HL-60 (cell line): ENCODE measurements at regions not wholly inside any gene's neighbourhood (a gene's known extent, or its start where the extent isn't known, plus 50 kb on each side); places are given as distances from the start of the nearest gene placed in this dataset.

Experiments
- DNase-seq, 2 experiments: peaks; one replicate each; pipeline ENCODE4 v3.0.0-alpha.2; 2010 to 2020; ENCODE audit warnings: low read depth in 1 of 2, low spot score in 1 of 2
- H3K27ac ChIP-seq: fragments of 250-450 bp; sonication (Bioruptor Pico); replicated peaks from 2 replicates; pipeline ENCODE4 v1.5.1; 2020; ENCODE audit warnings: mild to moderate bottlenecking, moderate library complexity
- H3K27me3 ChIP-seq: fragments of 250-450 bp; sonication (Bioruptor Pico); 2 replicates; pipeline ENCODE4 v1.5.1; 2021; ENCODE audit warnings: mild to moderate bottlenecking, moderate library complexity; ENCODE audit not compliant: insufficient read depth, poor library complexity, severe bottlenecking
- H3K4me3 ChIP-seq: replicated peaks from 2 replicates; pipeline ENCODE4 v1.5.1; 2011; ENCODE audit warnings: mild to moderate bottlenecking, control low read depth, low read length; ENCODE audit not compliant: insufficient read depth
- GABPA ChIP-seq: IDR thresholded peaks from 2 replicates; pipeline ENCODE4 v1.6.1; 2012; ENCODE audit warnings: low read depth
- POLR2AphosphoS5 ChIP-seq: IDR thresholded peaks from 2 replicates; pipeline ENCODE4 v1.6.1; 2012; ENCODE audit warnings: low read depth
- SPI1 ChIP-seq: IDR thresholded peaks from 2 replicates; pipeline ENCODE4 v1.6.1; 2012; ENCODE audit warnings: low read depth, mild to moderate bottlenecking, borderline replicate concordance
- TF ChIP-seq, protein P1 (sequence below): IDR thresholded peaks from one replicate; pipeline ENCODE4 v1.5.1; 2011; ENCODE audit warnings: low read length, control low read depth, inconsistent platforms; ENCODE audit not compliant: insufficient read depth
- TF ChIP-seq, protein P2 (sequence below): IDR thresholded peaks from 2 replicates; pipeline ENCODE4 v1.6.1; 2012; ENCODE audit warnings: low read depth; ENCODE audit not compliant: insufficient replicate concordance

DNA sequence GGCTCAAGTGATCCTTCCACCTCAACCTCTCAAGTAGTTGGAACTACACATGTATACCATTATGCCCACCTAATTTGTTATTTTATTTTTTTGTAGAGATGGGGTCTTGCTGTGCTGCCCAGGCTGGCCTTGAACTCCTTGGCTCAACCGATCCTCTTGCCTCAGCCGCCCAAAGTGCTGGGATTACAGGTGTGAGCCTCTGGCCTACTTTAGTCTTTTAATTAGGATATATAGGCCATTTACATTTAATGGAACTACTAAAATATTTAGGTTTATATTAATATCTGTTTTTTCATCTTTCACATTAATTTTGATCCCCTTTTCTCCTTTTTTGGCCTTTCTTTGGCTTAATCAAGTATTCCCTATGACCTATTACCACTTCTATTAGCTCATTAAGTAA lies 95.7 kb upstream of the OSR1 start:
- H3K27ac ChIP-seq = no peak overlapping the region
- TF ChIP-seq POLR2AphosphoS5 (no peak), GABPA (no peak), SPI1 (no peak)
- TF ChIP-seq, protein P1, sequence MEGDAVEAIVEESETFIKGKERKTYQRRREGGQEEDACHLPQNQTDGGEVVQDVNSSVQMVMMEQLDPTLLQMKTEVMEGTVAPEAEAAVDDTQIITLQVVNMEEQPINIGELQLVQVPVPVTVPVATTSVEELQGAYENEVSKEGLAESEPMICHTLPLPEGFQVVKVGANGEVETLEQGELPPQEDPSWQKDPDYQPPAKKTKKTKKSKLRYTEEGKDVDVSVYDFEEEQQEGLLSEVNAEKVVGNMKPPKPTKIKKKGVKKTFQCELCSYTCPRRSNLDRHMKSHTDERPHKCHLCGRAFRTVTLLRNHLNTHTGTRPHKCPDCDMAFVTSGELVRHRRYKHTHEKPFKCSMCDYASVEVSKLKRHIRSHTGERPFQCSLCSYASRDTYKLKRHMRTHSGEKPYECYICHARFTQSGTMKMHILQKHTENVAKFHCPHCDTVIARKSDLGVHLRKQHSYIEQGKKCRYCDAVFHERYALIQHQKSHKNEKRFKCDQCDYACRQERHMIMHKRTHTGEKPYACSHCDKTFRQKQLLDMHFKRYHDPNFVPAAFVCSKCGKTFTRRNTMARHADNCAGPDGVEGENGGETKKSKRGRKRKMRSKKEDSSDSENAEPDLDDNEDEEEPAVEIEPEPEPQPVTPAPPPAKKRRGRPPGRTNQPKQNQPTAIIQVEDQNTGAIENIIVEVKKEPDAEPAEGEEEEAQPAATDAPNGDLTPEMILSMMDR = no peak
- TF ChIP-seq, protein P2, sequence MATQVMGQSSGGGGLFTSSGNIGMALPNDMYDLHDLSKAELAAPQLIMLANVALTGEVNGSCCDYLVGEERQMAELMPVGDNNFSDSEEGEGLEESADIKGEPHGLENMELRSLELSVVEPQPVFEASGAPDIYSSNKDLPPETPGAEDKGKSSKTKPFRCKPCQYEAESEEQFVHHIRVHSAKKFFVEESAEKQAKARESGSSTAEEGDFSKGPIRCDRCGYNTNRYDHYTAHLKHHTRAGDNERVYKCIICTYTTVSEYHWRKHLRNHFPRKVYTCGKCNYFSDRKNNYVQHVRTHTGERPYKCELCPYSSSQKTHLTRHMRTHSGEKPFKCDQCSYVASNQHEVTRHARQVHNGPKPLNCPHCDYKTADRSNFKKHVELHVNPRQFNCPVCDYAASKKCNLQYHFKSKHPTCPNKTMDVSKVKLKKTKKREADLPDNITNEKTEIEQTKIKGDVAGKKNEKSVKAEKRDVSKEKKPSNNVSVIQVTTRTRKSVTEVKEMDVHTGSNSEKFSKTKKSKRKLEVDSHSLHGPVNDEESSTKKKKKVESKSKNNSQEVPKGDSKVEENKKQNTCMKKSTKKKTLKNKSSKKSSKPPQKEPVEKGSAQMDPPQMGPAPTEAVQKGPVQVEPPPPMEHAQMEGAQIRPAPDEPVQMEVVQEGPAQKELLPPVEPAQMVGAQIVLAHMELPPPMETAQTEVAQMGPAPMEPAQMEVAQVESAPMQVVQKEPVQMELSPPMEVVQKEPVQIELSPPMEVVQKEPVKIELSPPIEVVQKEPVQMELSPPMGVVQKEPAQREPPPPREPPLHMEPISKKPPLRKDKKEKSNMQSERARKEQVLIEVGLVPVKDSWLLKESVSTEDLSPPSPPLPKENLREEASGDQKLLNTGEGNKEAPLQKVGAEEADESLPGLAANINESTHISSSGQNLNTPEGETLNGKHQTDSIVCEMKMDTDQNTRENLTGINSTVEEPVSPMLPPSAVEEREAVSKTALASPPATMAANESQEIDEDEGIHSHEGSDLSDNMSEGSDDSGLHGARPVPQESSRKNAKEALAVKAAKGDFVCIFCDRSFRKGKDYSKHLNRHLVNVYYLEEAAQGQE = no peak

DNA sequence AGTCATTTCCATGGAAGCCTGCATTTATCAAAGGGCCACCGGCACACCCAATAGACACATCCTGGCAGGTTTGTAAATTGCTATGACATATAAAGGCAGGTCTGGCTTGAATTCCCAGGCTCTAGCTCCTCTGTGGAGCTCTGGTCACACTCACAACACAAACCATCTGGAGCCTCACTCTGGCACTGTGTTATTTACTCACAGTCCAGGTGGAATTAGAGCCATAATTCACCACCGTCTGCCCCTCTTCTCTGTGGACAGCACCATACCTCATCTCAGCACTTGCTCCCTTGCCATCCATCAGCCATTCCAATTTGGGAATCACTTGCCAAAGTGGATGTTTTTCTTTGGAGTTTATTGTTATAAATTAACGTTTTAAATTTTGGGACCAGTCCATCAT lies 84.3 kb upstream of the OSR1 start:
- TF ChIP-seq POLR2AphosphoS5 (no peak), GABPA (no peak), SPI1 (no peak)
- TF ChIP-seq, protein P2 = no peak
- TF ChIP-seq, protein P1 = no peak
- DNase-seq = no peak
- Histone ChIP-seq H3K27me3 (peaks cover 3% of the 10 kb centered on the region), H3K4me3 (no peak overlapping the region), H3K27ac (no peak overlapping the region)

More for the DNA sequence above, 95.7 kb upstream of the OSR1 start:
- DNase-seq = no peak
- Histone ChIP-seq H3K27me3 (peaks cover 4% of the 10 kb centered on the region), H3K4me3 (no peak overlapping the region)

DNA sequence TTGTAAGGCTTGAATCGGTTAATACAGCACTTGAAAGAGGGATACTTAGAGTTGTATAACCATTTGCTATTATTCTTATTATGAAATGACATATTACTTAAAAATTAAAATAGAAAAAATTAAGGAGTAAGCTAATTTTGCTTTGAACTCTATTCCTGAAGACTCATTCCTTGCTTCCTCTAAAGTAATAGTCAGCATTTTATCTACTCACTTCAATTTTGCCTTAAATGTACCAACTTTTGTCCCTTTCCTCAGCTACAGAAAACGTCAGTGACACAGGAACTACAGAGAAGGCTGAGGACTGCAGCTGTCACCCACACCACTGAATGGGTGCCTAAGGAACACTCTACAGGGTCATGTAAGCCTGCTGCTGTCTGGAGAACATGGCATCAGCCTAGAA lies 80.7 kb upstream of the OSR1 start:
- DNase-seq = no peak
- Histone ChIP-seq H3K4me3 (no peak overlapping the region), H3K27me3 (peaks cover 3% of the 10 kb centered on the region), H3K27ac (no peak overlapping the region)
- no peak for TF ChIP-seq SPI1

DNA sequence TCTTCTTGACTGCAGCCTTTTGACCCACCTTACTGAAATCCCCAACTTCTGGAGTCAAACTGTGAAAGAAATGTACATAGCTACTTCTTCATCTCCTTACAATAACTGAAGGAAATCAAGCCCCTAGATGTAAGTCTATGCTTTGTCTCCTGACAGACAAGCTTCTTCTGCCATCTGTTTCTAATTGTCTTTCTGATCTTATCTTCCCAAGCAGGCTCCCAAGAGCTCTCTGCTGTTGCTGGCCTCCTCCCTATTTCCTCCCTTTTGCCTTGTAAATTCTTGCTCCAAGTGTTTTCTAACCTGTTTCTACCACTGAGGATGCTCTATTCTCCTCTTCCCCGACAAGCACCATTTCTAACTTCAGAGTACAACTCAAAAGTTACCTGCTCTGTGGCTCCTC lies 77.4 kb upstream of the OSR1 start:
- no peak overlapping the region for H3K27ac ChIP-seq
- DNase-seq = no peak
- TF ChIP-seq POLR2AphosphoS5 = no peak
- TF ChIP-seq, protein P1 = no peak
- no peak for TF ChIP-seq GABPA
- TF ChIP-seq, protein P2 = no peak
- TF ChIP-seq SPI1 = no peak
- H3K27me3 ChIP-seq = peaks cover 3% of the 10 kb centered on the region
- no peak overlapping the region for H3K4me3 ChIP-seq
